ENCODE measurements at regions not wholly inside any gene's neighbourhood (a gene's known extent, or its start where the extent isn't known, plus 50 kb on each side); places are given as distances from the start of the nearest gene placed in this dataset.

DNA sequence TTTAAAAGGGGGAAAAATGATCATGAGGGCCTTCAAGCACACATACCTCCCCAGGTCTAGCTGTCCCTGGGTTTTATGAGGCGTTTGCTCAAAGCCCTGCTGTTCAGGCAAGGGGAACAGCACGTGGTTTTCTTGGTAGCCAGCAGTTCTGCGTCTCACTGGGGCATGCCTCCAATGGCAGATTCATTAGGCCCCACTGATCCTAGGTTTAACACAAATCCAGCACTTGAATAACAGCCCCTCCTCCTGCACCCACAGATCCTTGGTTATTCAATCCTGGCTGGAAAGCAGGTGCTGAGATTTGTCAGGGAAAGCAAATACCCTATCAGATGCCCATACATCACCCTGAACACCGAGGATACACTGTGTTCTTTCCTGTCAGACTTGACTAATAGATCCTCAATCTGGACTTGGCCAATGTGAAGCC is 106.4 kb downstream of the ZC3H11B start (continued):
- TF ChIP-seq, protein P1, sequence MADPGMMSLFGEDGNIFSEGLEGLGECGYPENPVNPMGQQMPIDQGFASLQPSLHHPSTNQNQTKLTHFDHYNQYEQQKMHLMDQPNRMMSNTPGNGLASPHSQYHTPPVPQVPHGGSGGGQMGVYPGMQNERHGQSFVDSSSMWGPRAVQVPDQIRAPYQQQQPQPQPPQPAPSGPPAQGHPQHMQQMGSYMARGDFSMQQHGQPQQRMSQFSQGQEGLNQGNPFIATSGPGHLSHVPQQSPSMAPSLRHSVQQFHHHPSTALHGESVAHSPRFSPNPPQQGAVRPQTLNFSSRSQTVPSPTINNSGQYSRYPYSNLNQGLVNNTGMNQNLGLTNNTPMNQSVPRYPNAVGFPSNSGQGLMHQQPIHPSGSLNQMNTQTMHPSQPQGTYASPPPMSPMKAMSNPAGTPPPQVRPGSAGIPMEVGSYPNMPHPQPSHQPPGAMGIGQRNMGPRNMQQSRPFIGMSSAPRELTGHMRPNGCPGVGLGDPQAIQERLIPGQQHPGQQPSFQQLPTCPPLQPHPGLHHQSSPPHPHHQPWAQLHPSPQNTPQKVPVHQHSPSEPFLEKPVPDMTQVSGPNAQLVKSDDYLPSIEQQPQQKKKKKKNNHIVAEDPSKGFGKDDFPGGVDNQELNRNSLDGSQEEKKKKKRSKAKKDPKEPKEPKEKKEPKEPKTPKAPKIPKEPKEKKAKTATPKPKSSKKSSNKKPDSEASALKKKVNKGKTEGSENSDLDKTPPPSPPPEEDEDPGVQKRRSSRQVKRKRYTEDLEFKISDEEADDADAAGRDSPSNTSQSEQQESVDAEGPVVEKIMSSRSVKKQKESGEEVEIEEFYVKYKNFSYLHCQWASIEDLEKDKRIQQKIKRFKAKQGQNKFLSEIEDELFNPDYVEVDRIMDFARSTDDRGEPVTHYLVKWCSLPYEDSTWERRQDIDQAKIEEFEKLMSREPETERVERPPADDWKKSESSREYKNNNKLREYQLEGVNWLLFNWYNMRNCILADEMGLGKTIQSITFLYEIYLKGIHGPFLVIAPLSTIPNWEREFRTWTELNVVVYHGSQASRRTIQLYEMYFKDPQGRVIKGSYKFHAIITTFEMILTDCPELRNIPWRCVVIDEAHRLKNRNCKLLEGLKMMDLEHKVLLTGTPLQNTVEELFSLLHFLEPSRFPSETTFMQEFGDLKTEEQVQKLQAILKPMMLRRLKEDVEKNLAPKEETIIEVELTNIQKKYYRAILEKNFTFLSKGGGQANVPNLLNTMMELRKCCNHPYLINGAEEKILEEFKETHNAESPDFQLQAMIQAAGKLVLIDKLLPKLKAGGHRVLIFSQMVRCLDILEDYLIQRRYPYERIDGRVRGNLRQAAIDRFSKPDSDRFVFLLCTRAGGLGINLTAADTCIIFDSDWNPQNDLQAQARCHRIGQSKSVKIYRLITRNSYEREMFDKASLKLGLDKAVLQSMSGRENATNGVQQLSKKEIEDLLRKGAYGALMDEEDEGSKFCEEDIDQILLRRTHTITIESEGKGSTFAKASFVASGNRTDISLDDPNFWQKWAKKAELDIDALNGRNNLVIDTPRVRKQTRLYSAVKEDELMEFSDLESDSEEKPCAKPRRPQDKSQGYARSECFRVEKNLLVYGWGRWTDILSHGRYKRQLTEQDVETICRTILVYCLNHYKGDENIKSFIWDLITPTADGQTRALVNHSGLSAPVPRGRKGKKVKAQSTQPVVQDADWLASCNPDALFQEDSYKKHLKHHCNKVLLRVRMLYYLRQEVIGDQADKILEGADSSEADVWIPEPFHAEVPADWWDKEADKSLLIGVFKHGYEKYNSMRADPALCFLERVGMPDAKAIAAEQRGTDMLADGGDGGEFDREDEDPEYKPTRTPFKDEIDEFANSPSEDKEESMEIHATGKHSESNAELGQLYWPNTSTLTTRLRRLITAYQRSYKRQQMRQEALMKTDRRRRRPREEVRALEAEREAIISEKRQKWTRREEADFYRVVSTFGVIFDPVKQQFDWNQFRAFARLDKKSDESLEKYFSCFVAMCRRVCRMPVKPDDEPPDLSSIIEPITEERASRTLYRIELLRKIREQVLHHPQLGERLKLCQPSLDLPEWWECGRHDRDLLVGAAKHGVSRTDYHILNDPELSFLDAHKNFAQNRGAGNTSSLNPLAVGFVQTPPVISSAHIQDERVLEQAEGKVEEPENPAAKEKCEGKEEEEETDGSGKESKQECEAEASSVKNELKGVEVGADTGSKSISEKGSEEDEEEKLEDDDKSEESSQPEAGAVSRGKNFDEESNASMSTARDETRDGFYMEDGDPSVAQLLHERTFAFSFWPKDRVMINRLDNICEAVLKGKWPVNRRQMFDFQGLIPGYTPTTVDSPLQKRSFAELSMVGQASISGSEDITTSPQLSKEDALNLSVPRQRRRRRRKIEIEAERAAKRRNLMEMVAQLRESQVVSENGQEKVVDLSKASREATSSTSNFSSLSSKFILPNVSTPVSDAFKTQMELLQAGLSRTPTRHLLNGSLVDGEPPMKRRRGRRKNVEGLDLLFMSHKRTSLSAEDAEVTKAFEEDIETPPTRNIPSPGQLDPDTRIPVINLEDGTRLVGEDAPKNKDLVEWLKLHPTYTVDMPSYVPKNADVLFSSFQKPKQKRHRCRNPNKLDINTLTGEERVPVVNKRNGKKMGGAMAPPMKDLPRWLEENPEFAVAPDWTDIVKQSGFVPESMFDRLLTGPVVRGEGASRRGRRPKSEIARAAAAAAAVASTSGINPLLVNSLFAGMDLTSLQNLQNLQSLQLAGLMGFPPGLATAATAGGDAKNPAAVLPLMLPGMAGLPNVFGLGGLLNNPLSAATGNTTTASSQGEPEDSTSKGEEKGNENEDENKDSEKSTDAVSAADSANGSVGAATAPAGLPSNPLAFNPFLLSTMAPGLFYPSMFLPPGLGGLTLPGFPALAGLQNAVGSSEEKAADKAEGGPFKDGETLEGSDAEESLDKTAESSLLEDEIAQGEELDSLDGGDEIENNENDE (IDR thresholded peaks at IDR 0.05; ENCODE audit: insufficient replicate concordance, low read length): no peak
- TF ChIP-seq CTBP2 (IDR thresholded peaks at IDR 0.05; ENCODE audit: borderline replicate concordance, insufficient read depth, insufficient read length, low read length): no peak
- TF ChIP-seq KDM4A (IDR thresholded peaks at IDR 0.05; ENCODE audit: low read depth, low read length, severe bottlenecking): no peak
- no peak for TF ChIP-seq GTF2F1 (IDR thresholded peaks at IDR 0.05; ENCODE audit: borderline replicate concordance, low read depth, low read length)
